ENCODE measurements at regions not wholly inside any gene's neighbourhood (a gene's known extent, or its start where the extent isn't known, plus 50 kb on each side); places are given as distances from the start of the nearest gene placed in this dataset.

GRCh38 chr3:193790086-193790990 lies 197.3 kb downstream of the OPA1 start:
- H3K4me2 ChIP-seq (ENCODE audit: insufficient read depth, insufficient read length, low read length): no peak overlapping the region
- H3T11ph ChIP-seq (ENCODE audit: low read length): no peak overlapping the region
- H3K9me3 ChIP-seq (ENCODE audit: control insufficient read depth, low read depth, low read length): no peaks in the 10 kb centered on the region
- no peaks in the 10 kb centered on the region for H3K79me2 ChIP-seq (ENCODE audit: insufficient read depth, low read length)
- H3K9ac ChIP-seq (ENCODE audit: extremely low read depth, insufficient read length, low read length): no peak overlapping the region
- H3K27me3 Mint-ChIP-seq (ENCODE audit: low read depth): peaks cover 54% of the 10 kb centered on the region
- H3K56ac ChIP-seq (ENCODE audit: insufficient read length, low read depth, low read length): no peak overlapping the region
- no peaks in the 10 kb centered on the region for H3K23me2 ChIP-seq (ENCODE audit: insufficient read length, low read depth, low read length, poor library complexity, severe bottlenecking)
- H4K8ac ChIP-seq (replicated peaks; ENCODE audit: insufficient read length, low read depth, low read length): no peak overlapping the region
- no peaks in the 10 kb centered on the region; a peak in 1 of 7 replicates for H3K36me3 Mint-ChIP-seq (ENCODE audit: insufficient read depth in 1 of 3, low read depth in 3 of 3)
- H3K4me3 Mint-ChIP-seq: no peak overlapping the region
- no peak overlapping the region for H2AFZ ChIP-seq (ENCODE audit: low read length)
- no peaks in the 10 kb centered on the region; a peak in 1 of 5 replicates for H3K9me3 Mint-ChIP-seq
- H3K18ac ChIP-seq (ENCODE audit: insufficient read length, low read depth, low read length): no peak overlapping the region
- peaks cover 6% of the 10 kb centered on the region; the same call in 1 of the 2 replicates for H3K27me3 ChIP-seq (ENCODE audit: insufficient read depth, low read length)
- H3K23ac ChIP-seq (ENCODE audit: insufficient read length, low read depth, low read length): no peak overlapping the region
- TF ChIP-seq CTCF (conservative IDR thresholded peaks at IDR 0.05): no peak
- H3K79me1 ChIP-seq (ENCODE audit: insufficient read depth, low read depth, low read length, poor library complexity, severe bottlenecking): no peaks in the 10 kb centered on the region
- no peak for DNase-seq
- no peak overlapping the region for H3K4ac ChIP-seq (ENCODE audit: low read depth, low read length)
- H2AK5ac ChIP-seq (ENCODE audit: insufficient read length, low read length): no peak overlapping the region
- H4K5ac ChIP-seq (ENCODE audit: insufficient read length, low read depth, low read length): no peak overlapping the region
- H2BK120ac ChIP-seq (ENCODE audit: low read depth, low read length, poor library complexity, severe bottlenecking): no peak overlapping the region
- H4K91ac ChIP-seq (ENCODE audit: insufficient read length, low read depth, low read length): no peak overlapping the region
- H3K14ac ChIP-seq (ENCODE audit: insufficient read depth, low read length): no peak overlapping the region; the same call in 1 of the 2 replicates
- H2BK12ac ChIP-seq (ENCODE audit: insufficient read length, low read depth, low read length): no peak overlapping the region
- no peak overlapping the region for H3K27ac ChIP-seq (ENCODE audit: insufficient read length, low read depth, low read length)
- peak overlapping the region in 1 of 3 experiments; percentile 27; a peak in 1 of 7 replicates for H3K27ac Mint-ChIP-seq
- H2BK20ac ChIP-seq (ENCODE audit: low read depth, low read length, poor library complexity, severe bottlenecking): no peak overlapping the region
- H2BK15ac ChIP-seq (ENCODE audit: low read depth, low read length): no peak overlapping the region
- peaks cover 9% of the 10 kb centered on the region; the same call in 1 of the 2 replicates for H3K4me1 ChIP-seq (ENCODE audit: insufficient read depth, low read length)
- no CpG with 5 or more reads among the region's 4 CpGs for WGBS (ENCODE audit: extremely low coverage, insufficient read length, low lambda C conversion rate)
- H3K4me1 Mint-ChIP-seq: peaks cover 53 to 66% of the 10 kb centered on the region in 2 experiments
- H2BK5ac ChIP-seq (ENCODE audit: insufficient read length, low read length): no peak overlapping the region
- no peaks in the 10 kb centered on the region for H4K20me1 ChIP-seq (ENCODE audit: control insufficient read depth, insufficient read depth, insufficient read length)

Data from H9 (cell line).